Keratinocyte (primary cell): ENCODE measurements at regions not wholly inside any gene's neighbourhood (a gene's known extent, or its start where the extent isn't known, plus 50 kb on each side); places are given as distances from the start of the nearest gene placed in this dataset.

Source experiments
- DNase-seq: peaks from one replicate; pipeline ENCODE4 v3.0.0-alpha.2; 2011; ENCODE audit warnings: low read depth, missing footprints, low spot score
- FAIRE-seq: peaks from 2 replicates; lab custom pipeline; 2011; peaks lifted over from hg19 to GRCh38; lab: Jason Lieb, UNC
- H2AFZ ChIP-seq: 2 replicates; pipeline ENCODE4 v1.6.0; 2012; ENCODE audit warnings: low read length, control low read depth, inconsistent platforms; ENCODE audit not compliant: control insufficient read depth
- H3K27ac ChIP-seq: 2 replicates; pipeline ENCODE4 v1.5.1; 2011; ENCODE audit warnings: low read length; ENCODE audit not compliant: control insufficient read depth, insufficient read depth
- H3K27me3 ChIP-seq: 3 replicates; pipeline ENCODE4 v1.6.0; 2011; ENCODE audit warnings: low read length; ENCODE audit not compliant: control insufficient read depth, insufficient read depth; ENCODE audit errors: extremely low read depth
- H3K36me3 ChIP-seq, 2 experiments: 2 replicates in 1 of 2; 3 replicates in 1 of 2; pipeline ENCODE4 v1.5.1; 2011; ENCODE audit warnings: low read length in 2 of 2, mild to moderate bottlenecking in 1 of 2; ENCODE audit not compliant: control insufficient read depth in 2 of 2, insufficient read depth in 2 of 2; ENCODE audit errors: extremely low read depth in 1 of 2
- H3K4me1 ChIP-seq: 3 replicates; pipeline ENCODE4 v1.5.1; 2011; ENCODE audit warnings: low read length; ENCODE audit not compliant: control insufficient read depth, insufficient read depth; ENCODE audit errors: extremely low read depth
- H3K4me2 ChIP-seq: 3 replicates; pipeline ENCODE4 v1.6.0; 2011; ENCODE audit warnings: low read depth, low read length; ENCODE audit not compliant: control insufficient read depth, insufficient read depth; ENCODE audit errors: extremely low read depth
- H3K4me3 ChIP-seq, 3 experiments: fragments of 200-600 bp in 1 of 3; sonication (generic) in 1 of 3; 2 replicates in 2 of 3; 3 replicates in 1 of 3; pipeline ENCODE4 v1.5.1; 2011 to 2016; ENCODE audit warnings: low read length in 3 of 3, mild to moderate bottlenecking in 3 of 3, control low read depth in 2 of 3, inconsistent platforms in 1 of 3, low read depth in 1 of 3, mixed read lengths in 1 of 3, mixed run types in 1 of 3, moderate library complexity in 1 of 3; ENCODE audit not compliant: control insufficient read depth in 2 of 3, insufficient read depth in 2 of 3; ENCODE audit errors: extremely low read depth in 1 of 3
- H3K79me2 ChIP-seq: 2 replicates; pipeline ENCODE4 v1.6.0; 2012; ENCODE audit warnings: low read length; ENCODE audit not compliant: control insufficient read depth, insufficient read depth
- H3K9ac ChIP-seq: 3 replicates; pipeline ENCODE4 v1.6.0; 2011; ENCODE audit warnings: low read length; ENCODE audit not compliant: control insufficient read depth, insufficient read depth; ENCODE audit errors: extremely low read depth
- H3K9me1 ChIP-seq: 3 replicates; pipeline ENCODE4 v1.6.0; 2011; ENCODE audit warnings: low read length; ENCODE audit not compliant: control insufficient read depth, insufficient read depth; ENCODE audit errors: extremely low read depth
- H3K9me3 ChIP-seq: 2 replicates; pipeline ENCODE4 v1.5.1; 2012; ENCODE audit warnings: low read depth, low read length; ENCODE audit not compliant: control insufficient read depth
- H4K20me1 ChIP-seq: 3 replicates; pipeline ENCODE4 v1.6.0; 2011; ENCODE audit warnings: low read length; ENCODE audit not compliant: control insufficient read depth, insufficient read depth; ENCODE audit errors: extremely low read depth
- EZH2 ChIP-seq: IDR thresholded peaks from one replicate; pipeline ENCODE4 v1.6.1; 2012; ENCODE audit warnings: inconsistent platforms, mild to moderate bottlenecking, low read length, moderate library complexity
- dilution Hi-C: fragments of 300-500 bp; cut with MboI; formaldehyde crosslinking; loops from one replicate; pipeline ENCODE4 v1.7.0; 2020; ENCODE audit warnings: low sequenced_read_pairs; ENCODE audit not compliant: extremely low pct_ligation_motif_present
- TF ChIP-seq, protein P1 (sequence below), 3 experiments: IDR thresholded peaks in 1 of 3; conservative IDR thresholded peaks in 1 of 3; optimal IDR thresholded peaks in 1 of 3; 2 replicates in 2 of 3; 3 replicates in 1 of 3; pipeline versions ENCODE3 to v1.5.1; 2011; ENCODE audit warnings: low read length in 3 of 3, mild to moderate bottlenecking in 3 of 3, moderate library complexity in 2 of 3, control low read depth in 1 of 3, inconsistent platforms in 1 of 3; ENCODE audit not compliant: insufficient read depth in 2 of 3; ENCODE audit errors: extremely low read depth in 1 of 3

DNA sequence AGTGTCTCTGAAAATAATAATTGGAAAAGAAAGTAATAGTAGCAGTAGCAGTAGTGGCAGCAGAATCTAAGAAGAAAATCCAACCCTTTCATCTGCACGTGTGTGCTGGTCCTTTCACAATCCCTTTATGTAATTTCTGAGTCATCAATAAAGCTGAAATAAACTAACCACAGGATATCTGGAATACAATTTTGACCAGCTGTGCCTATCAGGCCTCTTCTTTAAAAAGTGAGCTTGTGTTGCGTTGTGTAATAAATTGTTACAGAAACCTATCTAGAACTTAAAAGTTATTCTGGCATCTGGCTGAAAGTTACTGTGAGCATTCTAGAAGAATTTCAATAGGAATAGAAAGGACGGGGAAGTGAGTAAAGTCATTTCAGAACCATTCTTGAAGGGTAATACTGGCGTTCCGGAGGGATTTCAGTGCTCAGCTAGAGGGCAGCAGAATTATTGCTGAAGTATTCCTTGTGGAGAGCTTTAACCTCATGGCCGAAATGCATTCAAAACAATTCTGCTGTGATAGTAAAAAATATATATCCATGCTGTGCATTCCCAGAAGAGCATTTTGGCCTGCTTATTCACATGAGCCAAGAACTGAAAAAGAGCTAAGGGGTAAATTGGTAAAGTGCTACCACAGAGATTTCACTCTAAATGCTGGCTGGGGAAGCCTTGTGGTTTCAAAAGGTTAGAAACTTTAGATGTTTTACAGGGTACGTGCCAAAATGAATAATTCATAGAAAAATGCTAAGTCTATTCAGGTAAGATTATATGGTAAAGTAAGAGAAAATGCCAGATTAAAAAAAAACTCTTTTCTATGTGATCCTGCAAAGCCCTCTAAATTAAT is 260.6 kb downstream of the NKX6-1 start:
- Histone ChIP-seq H3K4me3 (no peak overlapping the region), H3K9me3 (no peaks in the 10 kb centered on the region), H3K9ac (no peak overlapping the region), H3K27ac (no peak overlapping the region), H3K4me2 (no peak overlapping the region), H3K36me3 (no peaks in the 10 kb centered on the region), H3K27me3 (no peaks in the 10 kb centered on the region), H4K20me1 (no peaks in the 10 kb centered on the region), H2AFZ (no peak overlapping the region), H3K4me1 (no peaks in the 10 kb centered on the region), H3K79me2 (no peaks in the 10 kb centered on the region), H3K9me1 (no peaks in the 10 kb centered on the region)
- DNase-seq (no peak), FAIRE-seq (no peak)
- dilution Hi-C loops, result no loop called here
- TF ChIP-seq, protein P1, sequence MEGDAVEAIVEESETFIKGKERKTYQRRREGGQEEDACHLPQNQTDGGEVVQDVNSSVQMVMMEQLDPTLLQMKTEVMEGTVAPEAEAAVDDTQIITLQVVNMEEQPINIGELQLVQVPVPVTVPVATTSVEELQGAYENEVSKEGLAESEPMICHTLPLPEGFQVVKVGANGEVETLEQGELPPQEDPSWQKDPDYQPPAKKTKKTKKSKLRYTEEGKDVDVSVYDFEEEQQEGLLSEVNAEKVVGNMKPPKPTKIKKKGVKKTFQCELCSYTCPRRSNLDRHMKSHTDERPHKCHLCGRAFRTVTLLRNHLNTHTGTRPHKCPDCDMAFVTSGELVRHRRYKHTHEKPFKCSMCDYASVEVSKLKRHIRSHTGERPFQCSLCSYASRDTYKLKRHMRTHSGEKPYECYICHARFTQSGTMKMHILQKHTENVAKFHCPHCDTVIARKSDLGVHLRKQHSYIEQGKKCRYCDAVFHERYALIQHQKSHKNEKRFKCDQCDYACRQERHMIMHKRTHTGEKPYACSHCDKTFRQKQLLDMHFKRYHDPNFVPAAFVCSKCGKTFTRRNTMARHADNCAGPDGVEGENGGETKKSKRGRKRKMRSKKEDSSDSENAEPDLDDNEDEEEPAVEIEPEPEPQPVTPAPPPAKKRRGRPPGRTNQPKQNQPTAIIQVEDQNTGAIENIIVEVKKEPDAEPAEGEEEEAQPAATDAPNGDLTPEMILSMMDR (optimal IDR thresholded peaks at IDR 0.05 in 1 of 3, IDR thresholded peaks at IDR 0.05 in 1 of 3, conservative IDR thresholded peaks at IDR 0.05 in 1 of 3; ENCODE audit: extremely low read depth in 1 of 3, insufficient read depth in 2 of 3, low read length in 3 of 3), result no peak
- TF ChIP-seq EZH2, result no peak

DNA sequence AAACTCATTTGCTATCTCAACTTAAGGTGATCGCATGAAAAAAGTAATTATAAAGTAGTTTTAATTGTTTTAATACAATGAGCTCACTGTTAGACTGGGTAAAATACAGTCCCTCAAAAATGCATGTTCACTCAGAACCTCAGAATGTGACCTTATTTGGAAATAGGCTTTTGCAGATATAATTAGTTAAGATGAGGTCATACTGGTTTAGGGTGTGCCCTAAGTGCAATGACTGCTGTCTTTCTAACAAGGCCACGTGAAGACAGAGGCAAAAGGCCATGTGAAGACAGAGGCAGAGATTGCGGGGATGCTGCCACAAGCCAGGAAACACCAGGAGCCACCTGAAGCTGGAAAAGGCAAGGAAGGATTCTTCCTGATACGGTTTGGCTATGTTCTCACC is 262.1 kb downstream of the NKX6-1 start:
- no peaks in the 10 kb centered on the region for H3K9me1 ChIP-seq
- dilution Hi-C loops, result no loop called here
- H3K36me3 ChIP-seq, result no peaks in the 10 kb centered on the region
- no peak overlapping the region for H2AFZ ChIP-seq
- FAIRE-seq, result no peak
- no peak overlapping the region for H3K4me3 ChIP-seq
- no peak overlapping the region for H3K9ac ChIP-seq
- no peaks in the 10 kb centered on the region for H3K9me3 ChIP-seq
- DNase-seq, result no peak
- H3K27me3 ChIP-seq, result no peaks in the 10 kb centered on the region
- H3K4me1 ChIP-seq, result no peaks in the 10 kb centered on the region
- H4K20me1 ChIP-seq, result no peaks in the 10 kb centered on the region
- H3K27ac ChIP-seq, result no peak overlapping the region
- H3K4me2 ChIP-seq, result no peak overlapping the region
- TF ChIP-seq, protein P1 (optimal IDR thresholded peaks at IDR 0.05 in 1 of 3, IDR thresholded peaks at IDR 0.05 in 1 of 3, conservative IDR thresholded peaks at IDR 0.05 in 1 of 3; ENCODE audit: extremely low read depth in 1 of 3, insufficient read depth in 2 of 3, low read length in 3 of 3), result no peak
- TF ChIP-seq EZH2, result no peak
- H3K79me2 ChIP-seq, result no peaks in the 10 kb centered on the region
